NT2/D1 (cell line): ENCODE measurements at regions not wholly inside any gene's neighbourhood (a gene's known extent, or its start where the extent isn't known, plus 50 kb on each side); places are given as distances from the start of the nearest gene placed in this dataset.
"Not testable (repeated sequence)": the region's sequence is repeated elsewhere in the genome, so short reads cannot be mapped to it uniquely, and the experiment has no call there.

Source experiments
- DNase-seq: peaks from one replicate; pipeline ENCODE4 v3.0.0-alpha.2; 2011; ENCODE audit warnings: low read depth, low spot score
- H3K27me3 ChIP-seq: 2 replicates; pipeline ENCODE4 v1.6.0; 2011; ENCODE audit warnings: mild to moderate bottlenecking; ENCODE audit not compliant: insufficient read length, insufficient read depth
- H3K36me3 ChIP-seq: 2 replicates; pipeline ENCODE4 v1.6.1; 2011; ENCODE audit warnings: mild to moderate bottlenecking, low read length, mixed read lengths; ENCODE audit not compliant: insufficient read depth, insufficient read length
- H3K4me1 ChIP-seq: 2 replicates; pipeline ENCODE4 v1.5.1; 2011; ENCODE audit not compliant: insufficient read depth, insufficient read length
- H3K4me3 ChIP-seq: 2 replicates; pipeline ENCODE4 v1.5.1; 2011; ENCODE audit warnings: low read depth; ENCODE audit not compliant: insufficient read length
- H3K9ac ChIP-seq: 2 replicates; pipeline ENCODE4 v1.6.0; 2011; ENCODE audit warnings: low read depth; ENCODE audit not compliant: insufficient read length
- H3K9me3 ChIP-seq: 2 replicates; pipeline ENCODE4 v1.5.1; 2011; ENCODE audit warnings: mild to moderate bottlenecking, low read length; ENCODE audit not compliant: insufficient read depth
- SUZ12 ChIP-seq: IDR thresholded peaks from 2 replicates; pipeline ENCODE4 v1.6.1; 2011; ENCODE audit not compliant: insufficient read length, insufficient read depth; ENCODE audit errors: extremely low read depth
- YY1 ChIP-seq: IDR thresholded peaks from 2 replicates; pipeline ENCODE4 v1.6.1; 2011; ENCODE audit not compliant: insufficient read length, insufficient read depth
- ZNF274 ChIP-seq: IDR thresholded peaks from 2 replicates; pipeline ENCODE4 v1.6.1; 2011; ENCODE audit warnings: mild to moderate bottlenecking, low read depth, low read length

GRCh38 chr15:98282656-98283332 lies 322.3 kb downstream of the ARRDC4 start:
- DNase-seq, result no peak
- Histone ChIP-seq H3K9me3 (no peaks in the 10 kb centered on the region; the same call in 1 of the 2 replicates), H3K4me1 (no peaks in the 10 kb centered on the region), H3K27me3 (no peaks in the 10 kb centered on the region), H3K36me3 (no peaks in the 10 kb centered on the region), H3K4me3 (no peak overlapping the region), H3K9ac (no peak overlapping the region)
- no peak for TF ChIP-seq YY1
- TF ChIP-seq SUZ12, result no peak
- no peak for TF ChIP-seq ZNF274

- no peak overlapping the region for H3K4me3 ChIP-seq
- TF ChIP-seq ZNF274 (no peak), SUZ12 (no peak), YY1 (no peak)
- no peak overlapping the region for H3K9ac ChIP-seq
- no peaks in the 10 kb centered on the region for H3K4me1 ChIP-seq
- no peaks in the 10 kb centered on the region; the same call in 1 of the 2 replicates for H3K9me3 ChIP-seq
- H3K27me3 ChIP-seq, result no peaks in the 10 kb centered on the region
- no peak for DNase-seq
- no peaks in the 10 kb centered on the region for H3K36me3 ChIP-seq
These were observed 325.7 kb downstream of the ARRDC4 start for GRCh38 chr15:98286200-98286599.

DNA sequence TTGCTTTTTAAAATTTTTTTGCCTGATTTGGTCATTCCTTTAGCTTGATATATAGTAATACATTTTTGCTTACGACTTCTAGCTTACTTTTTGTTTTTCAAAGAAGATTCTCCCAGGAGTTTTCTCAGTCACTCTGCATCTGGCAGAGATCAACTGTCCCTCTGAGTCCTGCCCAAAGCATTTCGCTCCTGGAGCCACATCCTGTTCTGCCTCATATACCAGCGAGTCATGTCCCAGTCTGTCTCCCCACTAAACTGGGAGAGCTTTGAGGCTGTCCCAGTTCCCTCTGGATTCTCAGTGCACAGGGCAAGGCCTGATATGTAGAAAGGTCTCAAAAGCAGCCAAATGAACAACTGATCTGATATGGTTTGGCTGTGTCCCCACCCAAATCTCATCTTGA lies 326.3 kb downstream of the ARRDC4 start:
- DNase-seq, result no peak
- no peak overlapping the region for H3K4me3 ChIP-seq
- no peaks in the 10 kb centered on the region for H3K36me3 ChIP-seq
- H3K27me3 ChIP-seq, result no peaks in the 10 kb centered on the region
- H3K4me1 ChIP-seq, result no peaks in the 10 kb centered on the region
- H3K9me3 ChIP-seq, result no peaks in the 10 kb centered on the region; the same call in 1 of the 2 replicates
- TF ChIP-seq SUZ12 (no peak), ZNF274 (no peak), YY1 (no peak)
- H3K9ac ChIP-seq, result no peak overlapping the region

DNA sequence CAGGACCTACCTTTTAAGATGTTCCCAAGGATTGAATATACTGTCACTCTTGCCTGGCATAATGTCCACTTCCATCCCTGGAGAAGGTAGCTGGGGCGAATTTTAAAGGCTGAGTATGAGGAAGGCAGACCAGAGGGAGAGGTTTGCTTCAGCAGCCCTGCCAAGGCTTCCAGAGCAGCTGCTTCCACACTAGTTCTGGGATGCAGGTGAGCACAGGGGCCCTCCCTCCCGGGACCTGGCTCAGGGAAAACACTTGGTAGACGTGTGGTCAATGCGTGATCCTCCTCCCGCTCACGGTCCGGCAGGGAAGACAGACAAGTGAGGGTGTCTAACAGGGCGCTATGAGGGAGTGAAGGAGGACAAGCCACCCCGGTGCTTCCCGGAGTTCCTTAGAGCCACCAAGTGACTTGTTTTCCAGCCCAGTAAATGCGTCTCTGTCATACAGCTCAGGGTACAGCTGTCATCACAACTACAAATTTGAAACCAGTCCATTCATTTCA lies 327.6 kb downstream of the ARRDC4 start:
- no peak for DNase-seq
- TF ChIP-seq YY1 (no peak), ZNF274 (no peak), SUZ12 (no peak)
- no peaks in the 10 kb centered on the region for H3K36me3 ChIP-seq
- peaks cover 8% of the 10 kb centered on the region for H3K27me3 ChIP-seq
- H3K4me3 ChIP-seq, result no peak overlapping the region
- no peaks in the 10 kb centered on the region; the same call in 1 of the 2 replicates for H3K9me3 ChIP-seq
- no peaks in the 10 kb centered on the region for H3K4me1 ChIP-seq
- H3K9ac ChIP-seq, result no peak overlapping the region

- no peak overlapping the region for H3K9ac ChIP-seq
- no peaks in the 10 kb centered on the region; the same call in 1 of the 2 replicates for H3K9me3 ChIP-seq
- H3K4me1 ChIP-seq, result no peaks in the 10 kb centered on the region
- H3K27me3 ChIP-seq, result peaks cover 22% of the 10 kb centered on the region
- TF ChIP-seq SUZ12, result no peak
- no peak overlapping the region for H3K4me3 ChIP-seq
- DNase-seq, result no peak
- no peaks in the 10 kb centered on the region for H3K36me3 ChIP-seq
These were observed 329.2 kb downstream of the ARRDC4 start for GRCh38 chr15:98289747-98290146.

GRCh38 chr15:98292442-98293240 lies 332.1 kb downstream of the ARRDC4 start:
- peak; percentile 68 for DNase-seq
- peak overlapping the region; percentile 43 for H3K4me3 ChIP-seq
- no peaks in the 10 kb centered on the region; the same call in 1 of the 2 replicates for H3K9me3 ChIP-seq
- H3K36me3 ChIP-seq, result no peaks in the 10 kb centered on the region
- peak overlapping the region; percentile 47 for H3K9ac ChIP-seq
- no peaks in the 10 kb centered on the region for H3K4me1 ChIP-seq
- peaks cover 26% of the 10 kb centered on the region for H3K27me3 ChIP-seq
- TF ChIP-seq SUZ12 (no peak), ZNF274 (no peak), YY1 (no peak)

GRCh38 chr15:98294126-98294525 lies 333.6 kb downstream of the ARRDC4 start:
- Histone ChIP-seq H3K36me3 (no peaks in the 10 kb centered on the region), H3K27me3 (peaks cover 26% of the 10 kb centered on the region), H3K9me3 (no peaks in the 10 kb centered on the region; the same call in 1 of the 2 replicates), H3K4me1 (no peaks in the 10 kb centered on the region), H3K4me3 (no peak overlapping the region), H3K9ac (no peak overlapping the region)
- no peak for TF ChIP-seq YY1
- no peak for TF ChIP-seq ZNF274
- TF ChIP-seq SUZ12, result no peak
- DNase-seq, result no peak

- H3K36me3 ChIP-seq, H3K9ac ChIP-seq, H3K9me3 ChIP-seq, H3K4me3 ChIP-seq, H3K4me1 ChIP-seq: not testable (repeated sequence)
- DNase-seq, result peak; percentile 15
- H3K27me3 ChIP-seq, result peaks cover 26% of the 10 kb centered on the region
These were observed 334.7 kb downstream of the ARRDC4 start for GRCh38 chr15:98295101-98295759.
